ENCODE measurements at regions not wholly inside any gene's neighbourhood (a gene's known extent, or its start where the extent isn't known, plus 50 kb on each side); places are given as distances from the start of the nearest gene placed in this dataset.

DNA sequence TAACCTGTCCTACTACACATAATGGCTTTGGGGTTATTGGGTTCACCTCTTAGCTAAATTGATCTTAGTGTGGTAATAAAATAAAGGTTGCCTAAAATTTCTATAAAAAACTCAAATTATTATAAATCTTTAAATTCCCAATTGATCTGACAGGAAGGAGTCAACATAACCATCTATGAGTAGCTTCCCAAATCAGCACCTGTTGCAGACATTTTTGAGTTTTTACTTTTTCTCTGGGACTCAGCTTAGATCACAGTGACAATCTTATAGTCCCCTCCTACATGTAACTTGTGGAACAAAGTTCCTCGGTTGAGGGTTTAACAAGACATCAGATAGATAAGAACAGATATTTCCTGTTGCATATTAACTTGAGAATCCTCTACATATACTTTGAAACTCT, 601.0 kb downstream of the TUSC7 start:
- FAIRE-seq: no peak
- TF ChIP-seq, protein P1, sequence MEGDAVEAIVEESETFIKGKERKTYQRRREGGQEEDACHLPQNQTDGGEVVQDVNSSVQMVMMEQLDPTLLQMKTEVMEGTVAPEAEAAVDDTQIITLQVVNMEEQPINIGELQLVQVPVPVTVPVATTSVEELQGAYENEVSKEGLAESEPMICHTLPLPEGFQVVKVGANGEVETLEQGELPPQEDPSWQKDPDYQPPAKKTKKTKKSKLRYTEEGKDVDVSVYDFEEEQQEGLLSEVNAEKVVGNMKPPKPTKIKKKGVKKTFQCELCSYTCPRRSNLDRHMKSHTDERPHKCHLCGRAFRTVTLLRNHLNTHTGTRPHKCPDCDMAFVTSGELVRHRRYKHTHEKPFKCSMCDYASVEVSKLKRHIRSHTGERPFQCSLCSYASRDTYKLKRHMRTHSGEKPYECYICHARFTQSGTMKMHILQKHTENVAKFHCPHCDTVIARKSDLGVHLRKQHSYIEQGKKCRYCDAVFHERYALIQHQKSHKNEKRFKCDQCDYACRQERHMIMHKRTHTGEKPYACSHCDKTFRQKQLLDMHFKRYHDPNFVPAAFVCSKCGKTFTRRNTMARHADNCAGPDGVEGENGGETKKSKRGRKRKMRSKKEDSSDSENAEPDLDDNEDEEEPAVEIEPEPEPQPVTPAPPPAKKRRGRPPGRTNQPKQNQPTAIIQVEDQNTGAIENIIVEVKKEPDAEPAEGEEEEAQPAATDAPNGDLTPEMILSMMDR (IDR thresholded peaks at IDR 0.05; ENCODE audit: insufficient read depth, missing control alignments): no peak
- DNase-seq (ENCODE audit: insufficient read length, low spot score): no peak

DNA sequence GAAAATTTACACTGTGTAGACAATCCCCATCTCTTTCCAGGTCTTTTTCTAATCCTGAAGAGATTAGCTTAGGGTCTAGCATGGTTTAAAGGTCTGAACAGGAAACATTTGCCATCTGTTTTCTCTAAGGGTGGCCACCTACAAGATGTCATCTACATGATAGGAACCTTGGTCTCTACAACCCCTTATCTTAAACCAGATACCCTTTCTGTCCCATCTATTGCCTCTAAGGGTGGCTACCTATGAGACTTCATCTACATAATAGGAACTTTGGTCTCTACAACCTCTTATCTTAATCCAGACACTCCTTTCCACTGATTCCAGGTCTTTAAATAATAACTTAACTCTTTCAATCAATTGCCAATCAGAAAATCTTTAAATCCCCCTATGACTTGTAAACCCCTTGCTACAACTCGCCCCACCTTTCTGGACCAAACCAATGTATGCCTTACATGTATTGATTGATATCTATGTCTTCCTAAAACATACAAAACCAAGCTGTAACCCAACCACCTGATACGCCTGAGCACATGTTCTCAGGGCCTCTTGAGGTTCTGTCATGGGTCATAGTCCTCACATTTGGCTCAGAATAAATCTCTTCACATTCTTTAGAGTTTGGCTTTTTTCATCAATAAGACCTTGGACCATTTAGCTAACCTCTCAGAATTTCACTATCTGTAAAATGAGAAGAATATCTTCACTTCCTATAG, 605.0 kb downstream of the TUSC7 start:
- TF ChIP-seq, protein P1 (IDR thresholded peaks at IDR 0.05; ENCODE audit: insufficient read depth, missing control alignments): no peak
- DNase-seq (ENCODE audit: insufficient read length, low spot score): no peak
- peak; percentile 21 for FAIRE-seq

DNA sequence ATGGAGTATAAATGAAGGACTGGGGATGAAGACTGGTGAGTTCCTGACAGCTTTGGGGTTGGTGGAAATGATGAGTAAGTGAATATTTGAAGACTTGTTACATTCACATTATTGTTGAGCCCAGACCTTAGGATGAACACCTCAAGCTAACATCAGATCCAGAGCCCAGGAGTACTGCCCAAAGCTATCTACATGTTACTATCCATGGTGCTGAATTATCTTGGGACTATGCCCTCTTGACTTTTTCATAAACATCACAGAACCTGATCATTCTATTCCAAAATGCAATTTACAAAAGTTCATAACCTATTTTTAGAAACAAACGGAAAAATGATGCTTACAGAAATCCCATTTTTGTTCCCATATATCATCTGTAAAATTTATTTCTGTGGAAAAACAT, 613.3 kb downstream of the TUSC7 start:
- TF ChIP-seq, protein P1 (IDR thresholded peaks at IDR 0.05; ENCODE audit: insufficient read depth, missing control alignments): no peak
- FAIRE-seq (no peak), DNase-seq (ENCODE audit: insufficient read length, low spot score) (no peak)

DNA sequence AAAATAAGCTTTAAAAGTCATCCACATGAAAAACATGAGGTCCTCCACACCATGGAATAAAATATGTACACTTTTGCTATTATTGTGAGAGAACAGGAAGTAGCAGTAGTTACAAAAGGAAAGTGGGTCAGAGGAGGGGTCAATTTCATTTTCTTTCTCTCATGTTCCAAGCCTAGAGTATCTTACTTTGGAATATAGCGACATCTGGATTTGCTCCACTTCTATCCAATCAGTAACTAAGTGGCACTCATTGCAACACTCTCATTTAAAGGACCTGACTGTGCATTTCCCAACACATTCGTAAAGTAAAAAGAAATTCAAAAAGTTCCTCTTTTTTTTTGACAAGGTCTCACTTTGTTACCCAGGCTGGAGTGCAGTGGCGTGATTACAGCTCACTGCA, 637.3 kb downstream of the TUSC7 start:
- FAIRE-seq: no peak
- TF ChIP-seq, protein P1 (IDR thresholded peaks at IDR 0.05; ENCODE audit: insufficient read depth, missing control alignments): no peak
- DNase-seq (ENCODE audit: insufficient read length, low spot score): no peak

DNA sequence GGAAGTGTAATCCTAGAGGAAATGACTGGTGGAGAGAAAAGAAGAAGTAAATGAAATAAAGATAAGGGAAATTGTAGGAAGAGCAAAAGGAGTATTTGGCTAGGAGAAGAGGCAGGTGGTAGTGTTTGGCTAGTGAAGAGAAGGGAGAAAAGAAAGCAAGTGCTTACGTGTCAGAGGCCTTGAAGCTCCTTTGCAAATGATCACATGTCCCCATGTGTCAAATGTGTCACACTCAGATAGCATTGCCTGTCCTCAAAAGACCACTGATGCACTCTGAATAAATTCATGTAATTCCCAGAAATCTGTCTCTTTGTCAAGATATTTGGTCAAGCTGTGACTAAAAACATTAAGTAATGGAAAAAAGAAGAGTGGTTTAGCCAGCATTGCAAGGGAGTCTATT, 639.3 kb downstream of the TUSC7 start:
- TF ChIP-seq, protein P1 (IDR thresholded peaks at IDR 0.05; ENCODE audit: insufficient read depth, missing control alignments): no peak
- no peak for FAIRE-seq
- no peak for DNase-seq (ENCODE audit: insufficient read length, low spot score)

DNA sequence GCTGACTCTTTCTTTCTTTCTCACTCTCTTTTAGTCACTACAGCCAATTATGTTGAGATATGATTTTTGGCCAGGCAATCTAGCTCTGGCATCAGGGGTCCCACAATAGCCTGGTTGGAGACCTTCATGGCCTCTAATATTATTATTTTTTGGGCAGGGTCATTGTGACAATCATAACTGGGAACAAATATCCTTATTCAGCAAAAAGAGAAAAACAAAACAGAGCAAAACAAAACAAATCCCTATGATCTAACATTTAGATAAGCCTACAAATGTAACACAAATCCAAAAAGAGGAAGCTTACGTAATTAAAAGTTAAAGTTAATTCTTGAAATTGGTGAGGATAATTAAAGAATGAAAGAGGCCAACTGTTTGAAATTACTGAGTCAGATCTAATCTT, 640.0 kb downstream of the TUSC7 start:
- FAIRE-seq (no peak), DNase-seq (ENCODE audit: insufficient read length, low spot score) (no peak)
- TF ChIP-seq, protein P1 (IDR thresholded peaks at IDR 0.05; ENCODE audit: insufficient read depth, missing control alignments): no peak

DNA sequence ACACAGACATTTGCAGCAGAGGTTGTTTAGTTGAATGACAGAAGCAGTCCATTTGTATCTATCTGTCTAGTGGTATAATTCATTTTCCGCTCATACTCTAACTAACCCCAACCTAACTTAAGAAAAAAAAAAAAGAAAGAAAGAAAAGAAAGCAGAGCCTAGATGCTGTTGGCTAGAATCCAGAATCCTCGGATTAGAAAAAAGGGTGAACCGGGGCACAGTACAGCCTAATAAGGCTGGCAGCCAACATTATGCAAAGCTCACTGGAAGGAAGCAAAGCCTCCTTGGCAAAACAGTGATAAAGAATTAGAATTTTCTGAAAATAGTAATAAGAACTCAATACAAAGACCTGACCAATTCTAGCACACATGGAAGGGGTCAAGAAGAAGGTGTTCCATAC, 640.8 kb downstream of the TUSC7 start:
- DNase-seq (ENCODE audit: insufficient read length, low spot score): no peak
- TF ChIP-seq, protein P1 (IDR thresholded peaks at IDR 0.05; ENCODE audit: insufficient read depth, missing control alignments): no peak
- FAIRE-seq: no peak
